SU-DHL-6 (cell line): ENCODE measurements at regions not wholly inside any gene's neighbourhood (a gene's known extent, or its start where the extent isn't known, plus 50 kb on each side); places are given as distances from the start of the nearest gene placed in this dataset.

Experiments
- H2AFZ ChIP-seq: fragments of 200-600 bp; sonication (generic); 2 replicates; pipeline ENCODE4 v1.6.1; 2014; ENCODE audit warnings: low read depth, mild to moderate bottlenecking, moderate library complexity, mixed read lengths, antibody characterized with exemption, low read length; ENCODE audit not compliant: severe bottlenecking
- H3F3A ChIP-seq: fragments of 200-600 bp; shearing (Covaris generic); 2 replicates; pipeline ENCODE4 v1.6.0; 2016; ENCODE audit warnings: antibody characterized with exemption, mild to moderate bottlenecking; ENCODE audit not compliant: insufficient read depth
- H3K27ac ChIP-seq: fragments of 200-600 bp; sonication (generic); 2 replicates; pipeline ENCODE4 v1.5.1; 2016; ENCODE audit warnings: low read depth, mild to moderate bottlenecking, low read length, moderate library complexity, mixed read lengths
- H3K27me3 ChIP-seq: fragments of 200-600 bp; sonication (generic), shearing (Covaris generic); 2 replicates; pipeline ENCODE4 v1.6.0; 2014; ENCODE audit warnings: mild to moderate bottlenecking, low read length
- H3K36me3 ChIP-seq: fragments of 200-600 bp; sonication (generic); 2 replicates; pipeline ENCODE4 v1.6.1; 2014; ENCODE audit warnings: mild to moderate bottlenecking, low read length, mixed read lengths
- H3K4me2 ChIP-seq: fragments of 300-600, 200-600 bp; shearing (Covaris generic), sonication (generic); 2 replicates; pipeline ENCODE4 v1.6.0; 2014; ENCODE audit warnings: low read length, low read depth, mild to moderate bottlenecking; ENCODE audit not compliant: poor library complexity, severe bottlenecking
- H3K4me3 ChIP-seq: fragments of 200-600 bp; sonication (generic); 2 replicates; pipeline ENCODE4 v1.5.1; 2014; ENCODE audit warnings: antibody characterized with exemption, low read length, mild to moderate bottlenecking, mixed read lengths; ENCODE audit not compliant: insufficient read depth, poor library complexity, severe bottlenecking
- H3K79me2 ChIP-seq: fragments of 200-600 bp; sonication (generic); 2 replicates; pipeline ENCODE4 v1.6.1; 2014; ENCODE audit warnings: mild to moderate bottlenecking, low read length, moderate library complexity; ENCODE audit not compliant: insufficient read depth
- H3K9ac ChIP-seq: fragments of 200-600 bp; sonication (generic); 2 replicates; pipeline ENCODE4 v1.7.0; 2014; ENCODE audit warnings: mild to moderate bottlenecking, low read length
- H3K9me2 ChIP-seq: fragments of 200-600 bp; sonication (generic); replicated peaks from 2 replicates; pipeline ENCODE4 v1.6.1; 2014; ENCODE audit warnings: low read length; ENCODE audit not compliant: insufficient read depth
- H3K9me3 ChIP-seq: fragments of 200-600 bp; sonication (generic); 2 replicates; pipeline ENCODE4 v1.6.1; 2014; ENCODE audit warnings: low read length, mixed read lengths; ENCODE audit not compliant: insufficient read depth
- H4K20me1 ChIP-seq: fragments of 200-600 bp; sonication (generic); 2 replicates; pipeline ENCODE4 v1.6.1; 2014; ENCODE audit warnings: low read depth, mild to moderate bottlenecking, antibody characterized with exemption, low read length, moderate library complexity, mixed read lengths
- CTCF ChIP-seq: fragments of 200-600 bp; sonication (generic); IDR thresholded peaks from one replicate; pipeline ENCODE4 v1.5.1; 2017; ENCODE audit warnings: antibody characterized with exemption, mild to moderate bottlenecking, low read length, moderate library complexity; ENCODE audit not compliant: insufficient read depth, poor library complexity, severe bottlenecking
- EZH2phosphoT487 ChIP-seq: fragments of 200-600 bp; sonication (generic), shearing (Covaris generic); conservative IDR thresholded peaks from 2 replicates; pipeline ENCODE4 v1.6.1; 2018; ENCODE audit warnings: mild to moderate bottlenecking, antibody characterized with exemption, low read length, moderate library complexity, mixed read lengths

GRCh38 chr3:59443618-59444293, 393.9 kb upstream of the CFAP20DC start:
- H3K27ac ChIP-seq, result no peak overlapping the region
- H3K4me2 ChIP-seq, result no peak overlapping the region
- H4K20me1 ChIP-seq, result no peaks in the 10 kb centered on the region
- no peaks in the 10 kb centered on the region for H3K27me3 ChIP-seq
- no peak overlapping the region for H3K9ac ChIP-seq
- no peaks in the 10 kb centered on the region for H3K79me2 ChIP-seq
- no peak overlapping the region for H3K4me3 ChIP-seq
- no peaks in the 10 kb centered on the region for H3F3A ChIP-seq
- no peaks in the 10 kb centered on the region for H3K36me3 ChIP-seq
- no peaks in the 10 kb centered on the region for H3K9me3 ChIP-seq
- no peak overlapping the region for H2AFZ ChIP-seq
- no peak for TF ChIP-seq EZH2phosphoT487
- TF ChIP-seq CTCF, result no peak
- no peaks in the 10 kb centered on the region for H3K9me2 ChIP-seq

- Histone ChIP-seq H2AFZ (no peak overlapping the region), H3K27me3 (no peaks in the 10 kb centered on the region), H4K20me1 (no peaks in the 10 kb centered on the region), H3K4me2 (no peak overlapping the region), H3K36me3 (no peaks in the 10 kb centered on the region), H3F3A (no peaks in the 10 kb centered on the region), H3K4me3 (no peak overlapping the region), H3K79me2 (no peaks in the 10 kb centered on the region), H3K9me2 (no peaks in the 10 kb centered on the region), H3K27ac (no peak overlapping the region), H3K9ac (no peak overlapping the region), H3K9me3 (no peaks in the 10 kb centered on the region)
- TF ChIP-seq CTCF (no peak), EZH2phosphoT487 (no peak)
Observed at GRCh38 chr3:59442046-59442445, 392.2 kb upstream of the CFAP20DC start.

GRCh38 chr3:59440285-59441028, 390.6 kb upstream of the CFAP20DC start:
- no peaks in the 10 kb centered on the region for H3F3A ChIP-seq
- no peaks in the 10 kb centered on the region for H3K79me2 ChIP-seq
- H3K36me3 ChIP-seq, result no peaks in the 10 kb centered on the region
- no peaks in the 10 kb centered on the region for H3K9me3 ChIP-seq
- no peak overlapping the region for H3K27ac ChIP-seq
- TF ChIP-seq CTCF (no peak), EZH2phosphoT487 (no peak)
- H3K4me3 ChIP-seq, result no peak overlapping the region
- no peak overlapping the region for H3K9ac ChIP-seq
- H3K4me2 ChIP-seq, result no peak overlapping the region
- H3K27me3 ChIP-seq, result no peaks in the 10 kb centered on the region
- H2AFZ ChIP-seq, result no peak overlapping the region
- H3K9me2 ChIP-seq, result no peaks in the 10 kb centered on the region
- no peaks in the 10 kb centered on the region for H4K20me1 ChIP-seq
